HUES48 (cell line): ENCODE measurements at regions not wholly inside any gene's neighbourhood (a gene's known extent, or its start where the extent isn't known, plus 50 kb on each side); places are given as distances from the start of the nearest gene placed in this dataset.
A peak's percentile ranks its signal among the peaks of the same experiment; 100 is the strongest.

Experiments used
- H3K27ac ChIP-seq: one replicate; pipeline ENCODE4 v1.7.0; 2013; ENCODE audit warnings: low read depth, low read length, inconsistent platforms
- H3K27me3 ChIP-seq: 2 replicates; pipeline ENCODE4 v1.6.1; 2013; ENCODE audit warnings: mild to moderate bottlenecking, low read length; ENCODE audit not compliant: control insufficient read depth, insufficient read depth
- H3K36me3 ChIP-seq: 2 replicates; pipeline ENCODE4 v1.6.1; 2013; ENCODE audit warnings: low read length; ENCODE audit not compliant: control insufficient read depth, insufficient read depth
- H3K4me1 ChIP-seq: 2 replicates; pipeline ENCODE4 v1.6.1; 2013; ENCODE audit warnings: mild to moderate bottlenecking, low read length; ENCODE audit not compliant: control insufficient read depth, insufficient read depth
- H3K4me3 ChIP-seq: 2 replicates; pipeline ENCODE4 v1.5.1; 2013; ENCODE audit warnings: mild to moderate bottlenecking, low read depth, low read length
- H3K9ac ChIP-seq: 2 replicates; pipeline ENCODE4 v1.6.1; 2013; ENCODE audit warnings: mild to moderate bottlenecking, low read depth, low read length, moderate library complexity
- H3K9me3 ChIP-seq: 2 replicates; pipeline ENCODE4 v1.6.1; 2013; ENCODE audit warnings: low read length; ENCODE audit not compliant: control insufficient read depth, insufficient read depth

DNA sequence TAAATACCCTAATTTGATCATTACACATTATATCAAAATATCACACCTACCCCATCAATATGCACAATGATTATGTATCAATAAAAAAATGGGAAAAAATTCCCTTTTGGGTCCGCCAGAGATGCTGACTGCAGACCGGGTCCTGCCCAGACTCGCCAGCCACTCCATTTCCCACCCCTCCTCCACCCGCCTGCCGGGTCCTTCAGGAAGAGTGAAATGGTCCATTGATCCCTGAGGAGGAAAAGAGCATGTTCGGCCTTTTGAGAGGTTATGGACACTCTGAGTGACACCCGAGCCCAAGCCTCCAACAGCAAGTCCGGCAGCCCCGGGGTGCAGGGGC is 123.9 kb upstream of the ZFHX3 start:
- H3K9ac ChIP-seq, result no peak overlapping the region
- H3K27ac ChIP-seq, result no peak overlapping the region
- no peak overlapping the region for H3K4me3 ChIP-seq
- no peaks in the 10 kb centered on the region for H3K36me3 ChIP-seq
- H3K9me3 ChIP-seq, result no peaks in the 10 kb centered on the region
- peaks cover 27% of the 10 kb centered on the region for H3K4me1 ChIP-seq
- peaks cover 16% of the 10 kb centered on the region for H3K27me3 ChIP-seq

DNA sequence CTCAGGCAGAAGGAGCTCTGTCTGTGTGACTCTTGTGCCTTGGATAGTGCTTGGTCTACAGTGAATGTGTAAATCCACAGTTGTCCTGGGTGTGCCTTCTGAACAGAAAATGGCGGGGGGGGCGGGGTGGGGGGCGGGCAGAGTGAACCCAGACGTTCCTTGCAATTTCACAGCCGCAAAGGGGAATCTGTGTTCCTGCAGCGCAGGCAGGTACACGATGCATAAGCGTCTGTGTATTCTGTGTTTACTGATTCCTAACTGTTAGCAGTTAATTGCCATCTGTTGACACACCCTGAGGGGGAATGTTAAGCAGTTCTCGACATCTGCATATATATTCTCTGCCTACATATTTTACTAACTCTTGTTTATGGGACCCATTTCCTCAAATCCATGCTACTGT is 123.5 kb upstream of the ZFHX3 start:
- no peak overlapping the region for H3K4me3 ChIP-seq
- H3K4me1 ChIP-seq, result peaks cover 27% of the 10 kb centered on the region
- H3K27ac ChIP-seq, result no peak overlapping the region
- H3K9me3 ChIP-seq, result no peaks in the 10 kb centered on the region
- H3K36me3 ChIP-seq, result no peaks in the 10 kb centered on the region
- H3K9ac ChIP-seq, result no peak overlapping the region
- peaks cover 16% of the 10 kb centered on the region for H3K27me3 ChIP-seq

DNA sequence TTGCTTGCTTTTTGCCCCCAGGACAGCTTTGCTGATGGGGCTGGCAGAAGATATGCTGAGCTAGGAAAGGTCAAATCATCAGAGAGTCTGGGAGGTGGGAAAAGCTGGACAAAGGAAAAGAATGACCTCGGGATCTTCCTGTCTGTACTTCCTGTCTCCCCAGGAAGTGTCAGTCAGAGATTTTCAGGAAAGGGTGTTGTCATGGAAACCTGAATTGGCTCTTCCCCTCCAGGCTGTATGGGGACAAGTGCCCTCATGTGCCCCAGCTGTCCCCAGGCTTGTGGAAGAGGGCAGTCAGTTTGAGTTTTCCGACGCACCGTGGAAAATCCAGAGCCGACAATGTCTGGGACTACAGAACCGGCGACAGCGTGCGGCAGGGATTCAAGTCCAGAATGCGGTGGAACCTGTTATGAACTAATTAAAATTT is 122.7 kb upstream of the ZFHX3 start:
- no peaks in the 10 kb centered on the region for H3K9me3 ChIP-seq
- no peaks in the 10 kb centered on the region for H3K36me3 ChIP-seq
- no peak overlapping the region for H3K9ac ChIP-seq
- H3K27me3 ChIP-seq, result peaks cover 16% of the 10 kb centered on the region
- peaks cover 22% of the 10 kb centered on the region for H3K4me1 ChIP-seq
- H3K4me3 ChIP-seq, result no peak overlapping the region
- no peak overlapping the region for H3K27ac ChIP-seq

DNA sequence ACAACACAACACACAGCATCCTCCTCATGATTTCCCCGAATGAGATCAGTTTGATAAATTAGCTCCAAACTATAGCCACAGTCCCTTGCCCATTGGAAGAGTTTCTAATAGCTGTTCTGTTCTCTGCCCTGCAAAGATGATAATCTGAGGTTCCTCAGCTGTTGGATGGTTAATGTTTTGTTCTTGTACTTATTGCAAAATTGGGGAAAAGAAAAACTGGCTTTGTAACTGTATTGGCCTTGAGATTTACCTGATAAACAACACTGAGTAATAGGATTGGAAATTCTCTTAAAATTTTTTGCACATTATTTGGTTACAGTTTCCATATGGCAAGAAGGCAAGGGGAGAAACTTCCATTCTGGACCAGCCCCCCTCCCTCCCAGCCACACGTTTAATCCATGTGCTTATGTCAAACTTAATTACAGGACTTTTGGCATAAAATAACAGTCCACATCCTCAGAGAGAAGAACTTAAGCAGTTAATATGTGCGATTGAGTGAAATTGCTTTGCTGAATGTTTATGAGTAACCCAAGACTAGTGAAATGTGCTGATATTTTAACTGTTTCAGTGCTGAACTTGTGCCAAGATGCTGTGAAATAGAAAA is 119.1 kb upstream of the ZFHX3 start:
- Histone ChIP-seq H3K27ac (no peak overlapping the region), H3K4me1 (peaks cover 15% of the 10 kb centered on the region), H3K27me3 (peaks cover 4% of the 10 kb centered on the region; the same call in 1 of the 2 replicates), H3K9ac (no peak overlapping the region), H3K4me3 (no peak overlapping the region), H3K9me3 (no peaks in the 10 kb centered on the region), H3K36me3 (no peaks in the 10 kb centered on the region)

DNA sequence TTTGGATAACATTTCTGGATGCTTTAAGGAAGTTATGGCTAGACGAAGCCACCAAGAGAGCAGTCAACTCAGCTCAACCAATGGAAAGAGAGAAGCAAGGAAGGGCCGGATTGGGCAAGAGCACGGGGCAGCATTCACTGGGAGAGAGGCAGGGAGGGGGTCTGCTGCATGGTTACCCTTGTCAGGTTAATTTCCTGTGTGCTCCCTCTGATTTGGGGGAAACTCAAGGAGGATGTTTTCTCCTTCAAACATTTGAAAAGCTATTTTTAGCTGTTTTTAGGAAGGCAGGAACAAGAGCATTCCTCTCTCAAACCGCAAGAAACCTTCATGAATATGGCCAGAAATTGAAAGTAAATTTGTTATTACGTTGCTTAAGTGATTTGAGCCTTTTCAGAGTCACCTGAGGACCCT is 118.5 kb upstream of the ZFHX3 start:
- no peaks in the 10 kb centered on the region for H3K36me3 ChIP-seq
- no peaks in the 10 kb centered on the region for H3K9me3 ChIP-seq
- no peak overlapping the region for H3K9ac ChIP-seq
- H3K4me1 ChIP-seq, result peaks cover 9% of the 10 kb centered on the region
- peaks cover 4% of the 10 kb centered on the region; the same call in 1 of the 2 replicates for H3K27me3 ChIP-seq
- H3K4me3 ChIP-seq, result no peak overlapping the region
- no peak overlapping the region for H3K27ac ChIP-seq

DNA sequence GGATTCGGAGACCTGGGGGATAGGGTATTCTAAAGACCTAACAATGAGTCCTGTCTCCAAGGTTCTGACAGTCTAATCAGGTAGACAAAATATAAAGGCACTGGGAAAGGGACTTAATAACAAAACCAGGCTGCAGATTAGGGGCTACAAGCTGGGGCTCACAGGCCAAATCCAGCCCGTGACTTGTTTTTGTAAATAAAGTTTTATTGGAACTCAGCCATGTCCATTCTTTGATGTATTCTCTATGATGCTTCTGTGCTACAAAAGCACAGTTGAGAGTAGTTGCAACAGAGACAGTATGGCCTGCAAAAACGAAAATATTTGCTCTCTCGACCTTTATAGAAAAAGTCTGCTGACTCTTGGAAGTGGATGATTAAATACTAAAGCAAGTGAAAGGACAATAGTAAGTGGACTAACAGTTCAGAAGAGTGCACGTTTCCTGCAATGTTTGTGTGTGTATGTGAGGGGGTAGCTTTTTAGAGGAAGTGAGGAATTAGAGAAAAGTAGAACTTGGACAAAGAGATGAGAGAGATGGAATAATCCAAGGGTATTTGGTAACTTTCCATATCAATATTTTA is 115.4 kb upstream of the ZFHX3 start:
- H3K27ac ChIP-seq, result no peak overlapping the region
- H3K27me3 ChIP-seq, result no peaks in the 10 kb centered on the region
- no peaks in the 10 kb centered on the region for H3K9me3 ChIP-seq
- H3K4me3 ChIP-seq, result no peak overlapping the region
- no peak overlapping the region for H3K9ac ChIP-seq
- H3K36me3 ChIP-seq, result no peaks in the 10 kb centered on the region
- H3K4me1 ChIP-seq, result no peaks in the 10 kb centered on the region

DNA sequence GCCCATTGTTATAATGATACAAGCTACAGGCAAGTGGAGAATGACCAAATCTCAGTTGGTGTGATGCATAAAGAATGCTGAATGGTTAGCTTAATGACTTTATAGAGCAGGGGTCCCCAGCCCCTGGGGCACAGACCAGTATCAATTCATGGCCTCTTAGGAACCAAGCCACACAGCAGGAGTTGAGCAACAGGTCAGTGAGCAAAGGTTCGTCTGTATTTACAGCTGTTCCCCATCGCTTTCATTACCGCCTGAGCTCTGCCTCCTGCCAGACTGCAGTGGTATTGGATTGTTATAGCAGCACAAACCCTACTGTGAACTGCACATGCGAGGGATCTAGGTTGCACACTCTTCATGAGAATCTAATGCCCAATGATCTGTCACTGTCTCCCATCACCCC is 114.0 kb upstream of the ZFHX3 start:
- Histone ChIP-seq H3K9me3 (no peaks in the 10 kb centered on the region), H3K9ac (no peak overlapping the region), H3K36me3 (no peaks in the 10 kb centered on the region), H3K4me3 (no peak overlapping the region), H3K4me1 (no peaks in the 10 kb centered on the region), H3K27me3 (no peaks in the 10 kb centered on the region), H3K27ac (no peak overlapping the region)

DNA sequence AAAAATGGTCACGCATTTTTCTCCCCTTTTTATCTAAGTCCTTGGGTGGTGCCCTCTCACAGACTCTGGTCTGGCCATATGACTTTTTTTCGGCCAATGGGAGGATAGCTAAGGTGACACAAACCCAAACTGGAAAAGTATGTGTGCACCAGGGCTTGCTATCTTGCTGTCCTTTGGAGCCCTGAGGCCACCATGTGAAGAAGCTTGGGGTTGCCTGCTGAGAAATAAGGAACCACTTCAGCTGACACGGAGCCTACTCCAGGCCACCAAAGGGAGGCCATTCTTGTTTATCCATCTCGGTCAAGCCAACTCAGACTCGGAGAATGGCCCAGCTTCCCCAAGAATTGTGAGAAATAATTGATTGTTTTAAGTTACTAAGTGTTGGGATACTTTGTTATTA is 111.4 kb upstream of the ZFHX3 start:
- H3K36me3 ChIP-seq, result no peaks in the 10 kb centered on the region
- H3K4me1 ChIP-seq, result no peaks in the 10 kb centered on the region
- no peaks in the 10 kb centered on the region for H3K9me3 ChIP-seq
- no peak overlapping the region for H3K27ac ChIP-seq
- no peak overlapping the region for H3K4me3 ChIP-seq
- no peak overlapping the region for H3K9ac ChIP-seq
- no peaks in the 10 kb centered on the region for H3K27me3 ChIP-seq

DNA sequence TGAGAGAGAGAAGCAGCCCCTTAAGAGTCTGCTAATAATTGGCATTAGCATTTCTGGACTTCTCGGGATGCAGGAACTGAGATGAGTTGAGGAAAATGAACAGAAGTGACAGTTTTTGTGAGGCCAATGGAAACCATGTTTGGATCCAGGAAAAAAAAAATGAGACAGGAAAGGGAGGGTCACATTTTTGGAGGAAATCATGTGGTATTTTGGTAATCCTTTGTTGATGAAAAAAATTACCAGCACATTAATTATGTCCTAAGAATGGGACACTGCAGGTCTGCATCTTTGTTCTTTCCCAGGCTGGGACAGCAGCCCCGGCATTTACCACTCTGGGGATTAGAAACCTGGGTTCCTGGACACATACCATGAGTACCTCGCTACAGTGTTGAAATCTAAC is 109.9 kb upstream of the ZFHX3 start:
- H3K36me3 ChIP-seq, result no peaks in the 10 kb centered on the region
- no peaks in the 10 kb centered on the region for H3K9me3 ChIP-seq
- H3K27ac ChIP-seq, result no peak overlapping the region
- H3K4me1 ChIP-seq, result peaks cover 5% of the 10 kb centered on the region
- H3K27me3 ChIP-seq, result no peaks in the 10 kb centered on the region
- H3K9ac ChIP-seq, result no peak overlapping the region
- H3K4me3 ChIP-seq, result no peak overlapping the region

DNA sequence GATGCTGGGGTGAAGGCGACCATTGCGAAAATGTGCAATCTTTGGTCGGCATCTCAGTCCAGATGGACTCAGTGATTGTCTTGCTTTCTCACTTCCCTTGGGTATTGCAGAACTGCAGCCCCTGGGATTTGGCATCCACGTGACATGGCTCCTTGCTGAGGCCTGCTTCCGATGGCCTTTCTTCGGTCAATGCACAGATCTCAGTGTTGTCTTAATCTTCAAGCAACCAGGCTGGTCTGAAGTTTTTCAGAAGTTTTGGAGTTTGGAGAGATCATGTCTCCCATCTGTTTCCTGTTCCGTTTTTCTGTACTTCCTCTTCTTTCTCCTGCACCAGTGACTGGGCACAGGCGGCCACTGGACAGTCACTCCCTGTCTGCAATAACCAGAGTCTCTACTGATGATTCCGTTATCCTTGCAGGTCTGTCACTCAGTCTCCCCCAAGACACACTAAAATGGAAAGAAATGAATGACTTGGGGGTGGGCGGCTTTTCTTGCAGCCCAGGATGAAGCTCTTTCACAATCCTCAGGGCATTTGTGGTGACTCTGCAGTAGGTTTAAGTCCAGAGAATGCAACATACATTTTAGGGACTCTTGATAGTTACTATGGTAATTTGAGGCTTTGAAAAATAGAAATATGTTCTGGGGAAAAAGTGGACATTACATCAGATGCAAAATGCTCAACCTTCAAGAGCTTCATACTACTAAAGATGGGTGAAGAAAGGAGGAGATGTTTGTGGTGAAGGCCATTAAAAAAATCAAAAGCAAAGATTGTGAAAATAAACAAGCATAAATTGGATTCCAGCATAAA is 106.3 kb upstream of the ZFHX3 start:
- Histone ChIP-seq H3K9ac (no peak overlapping the region), H3K9me3 (no peaks in the 10 kb centered on the region), H3K27me3 (no peaks in the 10 kb centered on the region), H3K27ac (no peak overlapping the region), H3K4me3 (no peak overlapping the region), H3K36me3 (no peaks in the 10 kb centered on the region), H3K4me1 (peaks cover 24% of the 10 kb centered on the region)

DNA sequence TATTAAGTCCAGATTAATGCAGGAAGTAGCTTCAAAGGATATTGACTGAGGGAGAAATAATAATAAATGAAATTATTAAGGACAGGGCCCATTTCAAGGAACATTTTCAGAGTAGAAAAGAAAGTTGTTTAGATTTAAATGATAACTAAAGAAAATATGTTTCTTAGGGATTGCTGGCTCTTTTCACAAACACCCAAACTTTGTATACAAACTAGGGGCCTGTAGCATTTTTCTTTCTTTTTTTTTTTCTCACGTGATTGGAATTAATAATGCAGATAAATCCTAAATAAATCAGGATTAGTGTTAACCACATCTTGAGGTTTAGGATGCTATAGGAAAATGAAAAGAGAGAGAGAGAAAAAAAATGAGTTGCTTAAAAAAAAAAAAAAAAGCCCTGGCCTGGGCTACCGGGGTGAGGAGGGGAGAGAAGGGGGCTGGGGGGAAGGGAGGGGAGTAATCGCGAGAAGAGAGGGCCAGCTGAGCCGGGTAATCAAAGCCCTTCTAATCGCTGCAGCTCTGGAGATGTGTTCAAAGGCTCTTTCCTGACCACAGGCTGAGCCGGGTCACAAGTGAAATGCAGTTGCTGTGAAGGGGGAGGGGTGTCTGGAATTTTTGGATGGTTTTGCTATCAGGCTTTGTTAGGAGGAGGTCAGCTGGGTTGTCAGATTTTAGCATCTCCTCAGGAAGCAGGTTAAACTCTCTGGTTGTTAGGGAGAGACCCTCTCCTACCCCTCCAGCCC is 104.6 kb upstream of the ZFHX3 start:
- Histone ChIP-seq H3K4me3 (no peak overlapping the region), H3K4me1 (peaks cover 24% of the 10 kb centered on the region), H3K27me3 (no peaks in the 10 kb centered on the region), H3K9ac (no peak overlapping the region), H3K27ac (peak overlapping the region; percentile 50), H3K36me3 (no peaks in the 10 kb centered on the region), H3K9me3 (no peaks in the 10 kb centered on the region)
